ENCODE measurements at regions not wholly inside any gene's neighbourhood (a gene's known extent, or its start where the extent isn't known, plus 50 kb on each side); places are given as distances from the start of the nearest gene placed in this dataset.
"Not testable (repeated sequence)": the region's sequence is repeated elsewhere in the genome, so short reads cannot be mapped to it uniquely, and the experiment has no call there.

GRCh38 chr22:22752556-22753477 is 108.4 kb downstream of the GGTLC2 start:
- WGBS, 2 experiments = 85 to 86% methylated on average over 12 of the region's 12 CpGs
- Histone ChIP-seq H3K27me3 (ENCODE audit: control insufficient read depth, insufficient read depth, low read length, poor library complexity, severe bottlenecking) (no peaks in the 10 kb centered on the region), H3K36me3 (ENCODE audit: control insufficient read depth, insufficient read depth, low read length) (no peaks in the 10 kb centered on the region), H3K4me1 (ENCODE audit: control insufficient read depth, insufficient read depth, low read length) (no peaks in the 10 kb centered on the region), H3K27ac (ENCODE audit: insufficient read depth, low read depth, low read length, poor library complexity, severe bottlenecking) (no peak overlapping the region), H3K4me3 (ENCODE audit: insufficient read depth, low read depth, low read length) (no peak overlapping the region), H3K9me3 (ENCODE audit: control insufficient read depth, low read length) (no peaks in the 10 kb centered on the region)

- Histone ChIP-seq H3K27ac (ENCODE audit: insufficient read depth, low read depth, low read length, poor library complexity, severe bottlenecking) (no peak overlapping the region), H3K27me3 (ENCODE audit: control insufficient read depth, insufficient read depth, low read length, poor library complexity, severe bottlenecking) (no peaks in the 10 kb centered on the region), H3K4me1 (ENCODE audit: control insufficient read depth, insufficient read depth, low read length) (no peaks in the 10 kb centered on the region), H3K36me3 (ENCODE audit: control insufficient read depth, insufficient read depth, low read length) (no peaks in the 10 kb centered on the region), H3K4me3 (ENCODE audit: insufficient read depth, low read depth, low read length) (no peak overlapping the region), H3K9me3 (ENCODE audit: control insufficient read depth, low read length) (no peaks in the 10 kb centered on the region)
- WGBS, 2 experiments = 53 to 55% methylated on average over 7 of the region's 7 CpGs
Observed at GRCh38 chr22:22753526-22754267, 109.3 kb downstream of the GGTLC2 start.

GRCh38 chr22:22754268-22754657 is 109.8 kb downstream of the GGTLC2 start:
- Histone ChIP-seq H3K9me3 (ENCODE audit: control insufficient read depth, low read length) (no peaks in the 10 kb centered on the region), H3K4me1 (ENCODE audit: control insufficient read depth, insufficient read depth, low read length) (no peaks in the 10 kb centered on the region), H3K27ac (ENCODE audit: insufficient read depth, low read depth, low read length, poor library complexity, severe bottlenecking) (no peak overlapping the region), H3K36me3 (ENCODE audit: control insufficient read depth, insufficient read depth, low read length) (no peaks in the 10 kb centered on the region), H3K4me3 (ENCODE audit: insufficient read depth, low read depth, low read length) (no peak overlapping the region), H3K27me3 (ENCODE audit: control insufficient read depth, insufficient read depth, low read length, poor library complexity, severe bottlenecking) (no peaks in the 10 kb centered on the region)
- 88 to 96% methylated on average over 2 to 3 of the region's 3 CpGs for WGBS, 2 experiments

GRCh38 chr22:22754961-22755777 is 110.8 kb downstream of the GGTLC2 start:
- Histone ChIP-seq H3K27ac (ENCODE audit: insufficient read depth, low read depth, low read length, poor library complexity, severe bottlenecking) (no peak overlapping the region), H3K9me3 (ENCODE audit: control insufficient read depth, low read length) (no peaks in the 10 kb centered on the region), H3K4me3 (ENCODE audit: insufficient read depth, low read depth, low read length) (no peak overlapping the region), H3K4me1 (ENCODE audit: control insufficient read depth, insufficient read depth, low read length) (no peaks in the 10 kb centered on the region), H3K36me3 (ENCODE audit: control insufficient read depth, insufficient read depth, low read length) (no peaks in the 10 kb centered on the region), H3K27me3 (ENCODE audit: control insufficient read depth, insufficient read depth, low read length, poor library complexity, severe bottlenecking) (no peaks in the 10 kb centered on the region)
- WGBS, 2 experiments = 75 to 76% methylated on average over 8 of the region's 8 CpGs

DNA sequence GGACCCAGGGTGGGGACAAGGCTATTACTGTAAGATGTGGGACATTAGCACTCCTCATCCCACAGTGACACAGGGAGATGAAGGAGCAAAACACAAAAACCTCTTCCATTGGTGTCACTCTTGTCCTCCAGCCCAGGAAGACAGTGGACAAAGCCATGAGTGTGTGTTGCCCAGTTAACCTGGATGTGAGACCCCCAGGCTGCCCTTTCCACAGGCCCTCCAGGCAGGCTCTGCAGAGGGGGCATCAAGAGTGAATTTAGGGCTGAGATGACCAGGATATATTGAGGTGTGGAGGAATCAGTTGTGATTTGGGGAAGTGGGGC is 111.3 kb downstream of the GGTLC2 start:
- Histone ChIP-seq H3K9me3 (ENCODE audit: control insufficient read depth, low read length) (no peaks in the 10 kb centered on the region), H3K36me3 (ENCODE audit: control insufficient read depth, insufficient read depth, low read length) (no peaks in the 10 kb centered on the region), H3K4me1 (ENCODE audit: control insufficient read depth, insufficient read depth, low read length) (no peaks in the 10 kb centered on the region), H3K4me3 (ENCODE audit: insufficient read depth, low read depth, low read length) (no peak overlapping the region), H3K27me3 (ENCODE audit: control insufficient read depth, insufficient read depth, low read length, poor library complexity, severe bottlenecking) (peaks cover 2% of the 10 kb centered on the region), H3K27ac (ENCODE audit: insufficient read depth, low read depth, low read length, poor library complexity, severe bottlenecking) (no peak overlapping the region)

GRCh38 chr22:22756109-22756508 is 111.7 kb downstream of the GGTLC2 start:
- Histone ChIP-seq H3K4me3 (ENCODE audit: insufficient read depth, low read depth, low read length) (no peak overlapping the region), H3K4me1 (ENCODE audit: control insufficient read depth, insufficient read depth, low read length) (no peaks in the 10 kb centered on the region), H3K36me3 (ENCODE audit: control insufficient read depth, insufficient read depth, low read length) (no peaks in the 10 kb centered on the region), H3K9me3 (ENCODE audit: control insufficient read depth, low read length) (no peaks in the 10 kb centered on the region), H3K27me3 (ENCODE audit: control insufficient read depth, insufficient read depth, low read length, poor library complexity, severe bottlenecking) (peaks cover 4% of the 10 kb centered on the region), H3K27ac (ENCODE audit: insufficient read depth, low read depth, low read length, poor library complexity, severe bottlenecking) (no peak overlapping the region)
- 87 to 91% methylated on average over 3 of the region's 3 CpGs for WGBS, 2 experiments

- WGBS, 2 experiments = 76 to 88% methylated on average over 3 of the region's 3 CpGs
- H3K27ac ChIP-seq (ENCODE audit: insufficient read depth, low read depth, low read length, poor library complexity, severe bottlenecking); H3K36me3 ChIP-seq (ENCODE audit: control insufficient read depth, insufficient read depth, low read length); H3K4me1 ChIP-seq (ENCODE audit: control insufficient read depth, insufficient read depth, low read length); H3K9me3 ChIP-seq (ENCODE audit: control insufficient read depth, low read length); H3K4me3 ChIP-seq (ENCODE audit: insufficient read depth, low read depth, low read length); H3K27me3 ChIP-seq (ENCODE audit: control insufficient read depth, insufficient read depth, low read length, poor library complexity, severe bottlenecking): not testable (repeated sequence)
Observed at GRCh38 chr22:22756551-22757201, 112.3 kb downstream of the GGTLC2 start.

- not testable (repeated sequence) for H3K27me3 ChIP-seq (ENCODE audit: control insufficient read depth, insufficient read depth, low read length, poor library complexity, severe bottlenecking); H3K4me1 ChIP-seq (ENCODE audit: control insufficient read depth, insufficient read depth, low read length); H3K4me3 ChIP-seq (ENCODE audit: insufficient read depth, low read depth, low read length); H3K27ac ChIP-seq (ENCODE audit: insufficient read depth, low read depth, low read length, poor library complexity, severe bottlenecking); H3K9me3 ChIP-seq (ENCODE audit: control insufficient read depth, low read length); H3K36me3 ChIP-seq (ENCODE audit: control insufficient read depth, insufficient read depth, low read length)
- WGBS, 2 experiments = 71 to 75% methylated on average over 6 of the region's 6 CpGs
Observed at GRCh38 chr22:22758101-22758807, 113.8 kb downstream of the GGTLC2 start.

DNA sequence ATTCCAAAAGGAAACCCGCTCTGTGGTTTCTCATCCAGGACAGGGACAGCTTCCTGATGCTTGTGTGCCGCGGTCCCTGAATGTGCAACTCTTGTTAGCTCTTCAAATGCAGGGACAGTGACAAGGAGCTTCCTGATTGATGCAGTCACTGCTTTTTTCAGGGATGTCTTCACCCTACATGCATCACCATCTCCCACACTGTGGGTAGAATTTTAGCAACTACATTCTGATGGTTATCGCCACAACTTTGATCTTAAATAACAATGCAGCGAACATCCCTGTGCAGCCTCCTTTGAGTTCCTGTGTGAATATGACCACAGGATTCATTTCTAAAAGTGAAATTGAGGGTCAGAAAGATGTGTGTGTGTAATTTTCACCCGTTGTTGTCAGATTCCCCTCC is 115.0 kb downstream of the GGTLC2 start:
- Histone ChIP-seq H3K9me3 (ENCODE audit: control insufficient read depth, low read length) (no peaks in the 10 kb centered on the region), H3K36me3 (ENCODE audit: control insufficient read depth, insufficient read depth, low read length) (no peaks in the 10 kb centered on the region), H3K27me3 (ENCODE audit: control insufficient read depth, insufficient read depth, low read length, poor library complexity, severe bottlenecking) (peaks cover 4% of the 10 kb centered on the region), H3K4me3 (ENCODE audit: insufficient read depth, low read depth, low read length) (no peak overlapping the region), H3K27ac (ENCODE audit: insufficient read depth, low read depth, low read length, poor library complexity, severe bottlenecking) (no peak overlapping the region), H3K4me1 (ENCODE audit: control insufficient read depth, insufficient read depth, low read length) (no peaks in the 10 kb centered on the region)
- 76 to 78% methylated on average over 6 of the region's 6 CpGs for WGBS, 2 experiments
